ENCODE measurements at regions not wholly inside any gene's neighbourhood (a gene's known extent, or its start where the extent isn't known, plus 50 kb on each side); places are given as distances from the start of the nearest gene placed in this dataset.

GRCh38 chr11:104792861-104793260 is 105.4 kb downstream of the CASP12 start:
- Histone ChIP-seq H3K79me2 (ENCODE audit: insufficient read depth, low read depth, low read length) (no peaks in the 10 kb centered on the region), H3K36me3 (ENCODE audit: insufficient read depth, low read length) (no peaks in the 10 kb centered on the region), H3K4me1 (ENCODE audit: insufficient read depth, low read length, poor library complexity, severe bottlenecking) (no peaks in the 10 kb centered on the region), H3K9me2 (ENCODE audit: insufficient read depth, low read length) (no peaks in the 10 kb centered on the region), H3K27ac (ENCODE audit: low read depth, low read length, poor library complexity, severe bottlenecking) (no peak overlapping the region), H4K20me1 (ENCODE audit: insufficient read depth, low read length) (no peaks in the 10 kb centered on the region), H3K4me3 (ENCODE audit: low read depth, low read length, poor library complexity, severe bottlenecking) (no peak overlapping the region), H3K4me2 (ENCODE audit: low read length) (no peak overlapping the region), H2AFZ (ENCODE audit: low read length) (no peak overlapping the region), H3K9me3 (ENCODE audit: low read length) (no peaks in the 10 kb centered on the region)
- intact Hi-C loops (cut with micrococcal nuclease; ENCODE audit: unreplicated experiment) = no loop called here
- TF ChIP-seq CTCF (conservative IDR thresholded peaks at IDR 0.05; ENCODE audit: low read length) (no peak), EZH2phosphoT487 (IDR thresholded peaks at IDR 0.05; ENCODE audit: borderline replicate concordance, low read depth, low read length) (no peak)
- ChIA-PET CTCF (ENCODE audit: unreplicated experiment) (no interaction called here), POLR2A (interaction anchor here (1.1 kb wide), 1 partner anchor 150 kb away, joined by 3 read pairs; no protein-coding TSS in a partner anchor)
- no TSS peak for BruUV-seq (replicated peaks)
- DNase-seq (ENCODE audit: low spot score) = no peak

DNA sequence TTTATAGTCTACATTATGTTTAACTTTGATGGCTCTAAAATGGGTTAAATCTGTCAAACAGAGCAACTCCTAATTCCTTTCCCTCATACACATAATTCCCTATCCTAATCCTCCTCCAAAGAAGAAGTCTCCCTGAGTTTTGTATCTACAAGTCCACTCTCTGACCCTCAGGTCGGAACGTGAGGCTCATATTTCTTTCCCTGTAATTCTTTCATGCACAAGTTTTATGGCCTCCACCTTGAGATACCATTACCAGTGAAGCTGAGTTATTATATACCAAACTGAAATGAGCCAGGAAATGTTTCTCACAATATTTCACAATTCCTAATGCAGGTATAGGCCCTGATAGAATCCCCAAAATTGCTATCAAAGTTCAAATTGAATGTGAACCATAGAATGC is 106.4 kb downstream of the CASP12 start:
- no peak overlapping the region for H3K4me2 ChIP-seq (ENCODE audit: low read length)
- H3K9me3 ChIP-seq (ENCODE audit: low read length) = no peaks in the 10 kb centered on the region
- no TSS peak for BruUV-seq (replicated peaks)
- H3K4me3 ChIP-seq (ENCODE audit: low read depth, low read length, poor library complexity, severe bottlenecking) = no peak overlapping the region
- intact Hi-C loops (cut with micrococcal nuclease; ENCODE audit: unreplicated experiment) = no loop called here
- TF ChIP-seq CTCF (conservative IDR thresholded peaks at IDR 0.05; ENCODE audit: low read length) = no peak
- no peak for TF ChIP-seq EZH2phosphoT487 (IDR thresholded peaks at IDR 0.05; ENCODE audit: borderline replicate concordance, low read depth, low read length)
- H3K4me1 ChIP-seq (ENCODE audit: insufficient read depth, low read length, poor library complexity, severe bottlenecking) = no peaks in the 10 kb centered on the region
- H3K9me2 ChIP-seq (ENCODE audit: insufficient read depth, low read length) = no peaks in the 10 kb centered on the region
- no peaks in the 10 kb centered on the region for H4K20me1 ChIP-seq (ENCODE audit: insufficient read depth, low read length)
- no peaks in the 10 kb centered on the region for H3K36me3 ChIP-seq (ENCODE audit: insufficient read depth, low read length)
- no peak for DNase-seq (ENCODE audit: low spot score)
- ChIA-PET CTCF (ENCODE audit: unreplicated experiment) (no interaction called here), POLR2A (no interaction called here)
- no peak overlapping the region for H3K27ac ChIP-seq (ENCODE audit: low read depth, low read length, poor library complexity, severe bottlenecking)
- no peak overlapping the region for H2AFZ ChIP-seq (ENCODE audit: low read length)
- H3K79me2 ChIP-seq (ENCODE audit: insufficient read depth, low read depth, low read length) = no peaks in the 10 kb centered on the region

DNA sequence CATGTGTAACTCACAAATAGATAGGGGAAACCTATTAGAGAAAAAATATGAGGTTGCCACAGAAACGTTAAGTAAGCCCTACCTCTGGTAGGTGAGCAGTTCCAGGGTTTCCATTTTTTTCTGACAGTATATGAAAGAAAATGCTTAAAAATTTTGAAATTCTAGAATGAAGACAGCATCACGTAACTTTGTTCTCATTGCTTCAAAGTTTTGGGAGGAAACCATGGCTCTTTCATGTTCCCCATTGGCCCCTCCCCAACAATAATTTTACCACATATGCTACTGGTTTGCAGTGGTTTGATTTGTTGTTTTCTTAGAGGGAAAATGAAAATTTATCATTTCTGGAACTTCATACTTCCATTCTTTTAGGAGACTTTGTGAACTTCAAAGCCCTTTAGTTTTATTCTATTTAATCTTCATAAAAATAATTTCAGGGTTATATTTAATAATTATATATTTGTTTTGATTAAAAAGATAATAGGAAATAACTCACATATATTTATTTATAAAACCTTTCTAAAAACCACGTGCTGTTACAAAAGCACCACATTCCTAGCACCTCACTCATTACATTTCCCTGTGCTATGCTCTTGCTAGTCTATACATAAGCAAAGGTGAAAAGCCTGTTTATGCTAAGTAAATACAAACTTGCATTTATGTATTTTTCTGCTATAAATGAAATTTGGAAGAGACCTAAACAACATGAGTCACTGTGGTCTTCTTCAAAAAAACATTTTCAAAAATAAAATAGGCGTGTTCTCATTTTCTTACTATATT is 113.4 kb downstream of the CASP12 start:
- intact Hi-C loops (cut with micrococcal nuclease; ENCODE audit: unreplicated experiment) = no loop called here
- H3K27ac ChIP-seq (ENCODE audit: low read depth, low read length, poor library complexity, severe bottlenecking) = no peak overlapping the region
- BruUV-seq (replicated peaks) = no TSS peak
- H3K4me1 ChIP-seq (ENCODE audit: insufficient read depth, low read length, poor library complexity, severe bottlenecking) = no peaks in the 10 kb centered on the region
- H2AFZ ChIP-seq (ENCODE audit: low read length) = no peak overlapping the region
- H3K4me3 ChIP-seq (ENCODE audit: low read depth, low read length, poor library complexity, severe bottlenecking) = no peak overlapping the region
- no peaks in the 10 kb centered on the region for H3K9me3 ChIP-seq (ENCODE audit: low read length)
- H3K79me2 ChIP-seq (ENCODE audit: insufficient read depth, low read depth, low read length) = no peaks in the 10 kb centered on the region
- H4K20me1 ChIP-seq (ENCODE audit: insufficient read depth, low read length) = no peaks in the 10 kb centered on the region
- no peaks in the 10 kb centered on the region for H3K9me2 ChIP-seq (ENCODE audit: insufficient read depth, low read length)
- CTCF ChIA-PET (ENCODE audit: unreplicated experiment) = no interaction called here
- H3K4me2 ChIP-seq (ENCODE audit: low read length) = no peak overlapping the region
- TF ChIP-seq EZH2phosphoT487 (IDR thresholded peaks at IDR 0.05; ENCODE audit: borderline replicate concordance, low read depth, low read length) = no peak
- TF ChIP-seq CTCF (conservative IDR thresholded peaks at IDR 0.05; ENCODE audit: low read length) = no peak
- POLR2A ChIA-PET = no interaction called here
- DNase-seq (ENCODE audit: low spot score) = no peak
- no peaks in the 10 kb centered on the region for H3K36me3 ChIP-seq (ENCODE audit: insufficient read depth, low read length)
